Esophagus (tissue), 2 donors: ENCODE measurements at regions not wholly inside any gene's neighbourhood (a gene's known extent, or its start where the extent isn't known, plus 50 kb on each side); places are given as distances from the start of the nearest gene placed in this dataset.

ENCODE experiments used
- H3K27ac ChIP-seq, 2 donors: one replicate each; pipeline ENCODE4 v1.5.1; 2013; ENCODE audit warnings: low read depth in 2 of 2, mild to moderate bottlenecking in 2 of 2, inconsistent platforms in 1 of 2, low read length in 1 of 2, moderate library complexity in 1 of 2
- H3K27me3 ChIP-seq, 2 donors: one replicate each; pipeline ENCODE4 v1.6.1; 2013; ENCODE audit warnings: low read length in 2 of 2, control low read depth in 1 of 2, mild to moderate bottlenecking in 1 of 2; ENCODE audit not compliant: insufficient read depth in 2 of 2, control insufficient read depth in 1 of 2
- H3K36me3 ChIP-seq, 2 donors: one replicate each; pipeline ENCODE4 v1.6.1; 2013; ENCODE audit warnings: low read length in 1 of 2; ENCODE audit not compliant: control insufficient read depth in 2 of 2, insufficient read depth in 2 of 2
- H3K4me1 ChIP-seq, 2 donors: one replicate each; pipeline ENCODE4 v1.6.1; 2013; ENCODE audit warnings: low read length in 1 of 2; ENCODE audit not compliant: control insufficient read depth in 2 of 2, insufficient read depth in 2 of 2
- H3K4me3 ChIP-seq, 2 donors: one replicate each; pipeline ENCODE4 v1.5.1; 2013; ENCODE audit warnings: low read length in 2 of 2, mild to moderate bottlenecking in 2 of 2, low read depth in 1 of 2, moderate library complexity in 1 of 2
- H3K9me3 ChIP-seq, 2 donors: one replicate each; pipeline ENCODE4 v1.6.1; 2013; ENCODE audit warnings: mild to moderate bottlenecking in 2 of 2, low read depth in 1 of 2, low read length in 1 of 2, moderate library complexity in 1 of 2; ENCODE audit not compliant: control insufficient read depth in 2 of 2, insufficient read depth in 1 of 2
- WGBS, 2 donors: extraction: QIAGEN DNeasy Blood & Tissue Kit; methylation state at CpG; one replicate each; pipeline ENCODE4 v1.1.7; 2013; 5-methylcytosine and 5-hydroxymethylcytosine counted together
- donor health status: healthy with polysubstance abuse.
- donor health status: Bipolar disorder and iron deficiency.

DNA sequence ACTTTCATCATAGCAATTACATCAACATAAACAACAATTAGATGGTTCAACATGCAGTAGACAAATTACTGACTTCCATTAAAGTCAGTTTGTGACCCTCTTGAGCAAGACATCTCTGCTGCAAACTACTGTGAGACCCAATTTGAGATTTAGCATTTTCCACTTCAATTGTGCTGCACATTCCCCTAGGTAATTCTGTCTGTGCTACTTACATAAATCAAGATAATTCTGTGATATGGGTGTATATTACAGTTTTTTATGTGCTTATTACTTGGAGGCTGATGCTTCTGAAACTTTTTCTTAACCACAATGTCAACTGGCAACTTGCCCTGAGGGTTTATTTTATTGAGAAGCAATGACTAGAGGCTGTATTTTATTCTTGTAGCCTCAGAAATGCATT lies 1714.4 kb downstream of the OLFM4 start:
- H3K4me1 ChIP-seq: no peaks in the 10 kb centered on the region
- no peaks in the 10 kb centered on the region for H3K9me3 ChIP-seq
- H3K27ac ChIP-seq: no peak overlapping the region
- no peak overlapping the region for H3K4me3 ChIP-seq
- no peaks in the 10 kb centered on the region for H3K27me3 ChIP-seq
- no peaks in the 10 kb centered on the region for H3K36me3 ChIP-seq

GRCh38 chr13:54744747-54745146 lies 1716.1 kb downstream of the OLFM4 start:
- Histone ChIP-seq H3K9me3 (no peaks in the 10 kb centered on the region), H3K4me1 (no peaks in the 10 kb centered on the region), H3K36me3 (no peaks in the 10 kb centered on the region), H3K27me3 (no peaks in the 10 kb centered on the region), H3K27ac (no peak overlapping the region), H3K4me3 (no peak overlapping the region)

- Histone ChIP-seq H3K27ac (no peak overlapping the region), H3K4me1 (no peaks in the 10 kb centered on the region), H3K27me3 (no peaks in the 10 kb centered on the region), H3K4me3 (no peak overlapping the region), H3K36me3 (no peaks in the 10 kb centered on the region), H3K9me3 (no peaks in the 10 kb centered on the region)
- WGBS, 2 donors: 42 to 48% methylated on average over 3 of the region's 3 CpGs
Observed at GRCh38 chr13:54750521-54750920, 1721.9 kb downstream of the OLFM4 start.

- Histone ChIP-seq H3K4me1 (no peaks in the 10 kb centered on the region), H3K4me3 (no peak overlapping the region), H3K27ac (no peak overlapping the region), H3K36me3 (no peaks in the 10 kb centered on the region), H3K9me3 (no peaks in the 10 kb centered on the region), H3K27me3 (no peaks in the 10 kb centered on the region)
Observed at GRCh38 chr13:54758795-54759194, 1730.2 kb downstream of the OLFM4 start.

- Histone ChIP-seq H3K4me1 (no peaks in the 10 kb centered on the region), H3K27me3 (no peaks in the 10 kb centered on the region), H3K27ac (no peak overlapping the region), H3K4me3 (no peak overlapping the region), H3K9me3 (no peaks in the 10 kb centered on the region), H3K36me3 (no peaks in the 10 kb centered on the region)
- WGBS, 2 donors: 83 to 88% methylated on average over 2 of the region's 2 CpGs
Observed at GRCh38 chr13:54768214-54768613, 1739.6 kb downstream of the OLFM4 start.

DNA sequence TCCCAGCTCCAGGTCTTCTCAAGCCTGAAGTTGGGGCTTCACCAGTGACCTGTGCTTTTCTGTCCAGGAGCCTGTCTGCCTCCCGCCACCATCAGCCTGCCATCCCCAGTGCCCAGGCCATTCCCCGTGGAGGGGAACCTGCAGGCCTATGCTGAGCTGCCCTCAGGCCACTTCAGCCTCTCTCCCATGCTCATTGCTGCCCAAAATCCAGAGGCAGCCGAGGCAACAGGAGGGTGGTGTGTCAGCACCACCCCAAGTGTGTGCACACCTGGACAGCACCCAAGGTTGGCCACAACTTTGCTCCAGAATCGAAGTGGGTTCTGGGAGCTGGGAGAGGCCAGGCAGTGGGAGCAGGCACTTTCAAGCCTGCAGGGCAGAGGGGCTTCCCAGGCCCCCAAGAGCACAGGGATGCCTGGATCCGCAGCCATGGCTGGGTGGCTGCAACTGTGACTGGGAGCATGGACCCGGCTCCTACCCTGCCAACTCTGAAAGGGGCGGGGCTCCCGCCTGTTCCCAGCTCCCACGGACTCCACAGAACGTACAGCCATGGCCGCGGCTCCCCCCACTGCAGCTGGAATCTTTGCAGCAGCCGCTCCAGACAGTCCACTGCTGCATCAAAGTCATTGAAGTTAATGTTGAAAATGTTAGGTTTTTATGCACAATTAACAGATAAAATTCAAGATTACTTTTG lies 1747.0 kb downstream of the OLFM4 start:
- Histone ChIP-seq H3K4me1 (no peaks in the 10 kb centered on the region), H3K36me3 (no peaks in the 10 kb centered on the region), H3K4me3 (no peak overlapping the region), H3K9me3 (peaks cover 0 to 8% of the 10 kb centered on the region in 2 donors), H3K27ac (no peak overlapping the region), H3K27me3 (no peaks in the 10 kb centered on the region)
- WGBS, 2 donors: 77 to 86% methylated on average over 13 of the region's 13 CpGs

DNA sequence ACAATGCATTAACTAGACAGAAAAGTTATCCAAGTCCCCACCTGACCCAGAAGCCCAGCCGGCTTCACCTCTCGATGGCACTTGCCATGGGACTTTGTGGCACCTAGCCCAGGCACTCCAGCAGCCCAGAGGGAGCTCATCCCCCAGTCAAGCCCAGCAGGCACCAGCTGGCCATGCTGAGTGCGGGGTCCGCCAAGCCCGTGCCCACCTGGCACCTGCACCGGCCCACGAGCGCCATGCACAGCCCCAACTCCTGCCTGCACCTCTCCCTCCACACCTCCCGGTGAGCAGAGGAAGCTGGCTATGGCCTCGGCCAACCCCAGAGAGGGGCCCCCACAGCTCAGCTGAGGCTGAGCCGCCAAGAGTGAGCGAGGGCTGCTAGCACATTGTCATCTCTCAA lies 1759.1 kb downstream of the OLFM4 start:
- WGBS, 2 donors: 88 to 90% methylated on average over 12 of the region's 12 CpGs
- Histone ChIP-seq H3K36me3 (no peaks in the 10 kb centered on the region), H3K9me3 (peaks cover 0 to 4% of the 10 kb centered on the region in 2 donors), H3K27me3 (no peaks in the 10 kb centered on the region), H3K27ac (no peak overlapping the region), H3K4me1 (no peaks in the 10 kb centered on the region), H3K4me3 (no peak overlapping the region)

DNA sequence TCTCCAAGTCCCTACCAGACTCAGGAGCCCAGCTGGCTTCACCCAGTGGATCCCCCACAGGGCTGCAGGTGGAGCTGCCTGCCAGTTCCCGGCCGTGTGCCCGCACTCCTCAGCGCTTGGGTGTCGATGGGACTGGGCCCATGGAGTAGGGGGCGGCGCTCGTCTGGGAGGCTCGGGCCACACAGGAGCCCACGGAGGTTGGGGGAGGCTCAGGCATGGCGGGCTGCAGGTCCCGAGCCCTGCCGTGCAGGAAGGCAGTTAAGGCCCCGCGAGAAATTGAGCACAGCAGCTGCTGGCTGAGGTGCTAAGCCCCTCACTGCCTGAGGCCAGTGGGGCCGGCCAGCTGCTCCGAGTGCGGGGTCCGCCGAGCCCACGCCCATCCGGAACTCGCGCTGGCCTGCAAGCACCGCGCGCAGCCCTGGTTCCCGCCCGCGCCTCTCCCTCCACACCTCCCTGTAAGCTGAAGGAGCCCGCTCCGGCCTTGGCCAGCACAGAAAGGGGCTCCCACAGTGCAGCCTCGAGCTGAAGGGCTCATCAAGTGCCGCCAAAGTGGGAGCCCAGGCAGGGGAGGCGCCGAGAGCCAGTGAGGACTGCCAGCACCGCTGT lies 1771.1 kb downstream of the OLFM4 start:
- Histone ChIP-seq H3K27ac (no peak overlapping the region), H3K4me3 (no peak overlapping the region), H3K4me1 (no peaks in the 10 kb centered on the region), H3K27me3 (no peaks in the 10 kb centered on the region), H3K9me3 (no peaks in the 10 kb centered on the region), H3K36me3 (no peaks in the 10 kb centered on the region)
- 92 to 94% methylated on average over 37 of the region's 37 CpGs for WGBS, 2 donors

- H3K4me1 ChIP-seq: no peaks in the 10 kb centered on the region
- no peaks in the 10 kb centered on the region for H3K9me3 ChIP-seq
- no peak overlapping the region for H3K27ac ChIP-seq
- H3K4me3 ChIP-seq: no peak overlapping the region
- H3K27me3 ChIP-seq: no peaks in the 10 kb centered on the region
- 85 to 89% methylated on average over 4 of the region's 4 CpGs for WGBS, 2 donors
- H3K36me3 ChIP-seq: no peaks in the 10 kb centered on the region
Observed at GRCh38 chr13:54802226-54802625, 1773.6 kb downstream of the OLFM4 start.

DNA sequence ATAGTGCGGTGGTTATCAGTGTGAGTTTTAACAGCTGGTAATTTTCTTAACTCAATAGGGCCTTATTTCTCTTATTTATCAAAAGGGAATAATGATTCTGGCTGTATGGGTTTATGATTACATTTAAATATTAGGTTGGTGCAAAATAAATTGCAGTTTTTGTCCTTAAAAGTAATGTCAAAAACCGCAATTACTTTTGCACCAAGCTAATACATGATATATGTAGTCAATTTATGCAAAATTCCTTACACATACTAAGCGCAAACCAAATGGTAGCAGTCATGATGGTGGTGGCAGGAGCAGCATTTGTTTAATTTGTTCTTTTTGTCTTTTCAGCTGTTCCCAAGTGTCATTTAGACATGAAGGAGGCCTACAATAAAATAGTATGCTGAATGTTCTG lies 1777.1 kb downstream of the OLFM4 start:
- Histone ChIP-seq H3K27ac (no peak overlapping the region), H3K36me3 (no peaks in the 10 kb centered on the region), H3K4me3 (no peak overlapping the region), H3K9me3 (no peaks in the 10 kb centered on the region), H3K4me1 (no peaks in the 10 kb centered on the region), H3K27me3 (no peaks in the 10 kb centered on the region)
- WGBS, 2 donors: 84 to 88% methylated on average over 3 of the region's 3 CpGs
